GM23338 (cell line): ENCODE measurements at regions not wholly inside any gene's neighbourhood (a gene's known extent, or its start where the extent isn't known, plus 50 kb on each side); places are given as distances from the start of the nearest gene placed in this dataset.

Experiments
- ATAC-seq: fragments of 200-7000 bp; cut with Tn5 transposase; 3 replicates; pipeline ENCODE4 v1.9.1; 2020
- DNase-seq: peaks from one replicate; pipeline ENCODE4 v3.0.0-alpha.2; 2015; ENCODE audit warnings: low spot score
- H2AFZ ChIP-seq: fragments of 200-600 bp; sonication (generic); 2 replicates; pipeline ENCODE4 v1.8.0; 2016; ENCODE audit warnings: antibody characterized with exemption, mild to moderate bottlenecking, moderate library complexity
- H3F3A ChIP-seq: fragments of 200-600 bp; sonication (generic); replicated peaks from 2 replicates; pipeline ENCODE4 v1.8.0; 2017; ENCODE audit warnings: antibody characterized with exemption, mixed run types, low read depth
- H3K27ac ChIP-seq: fragments of 200-600 bp; sonication (generic); 2 replicates; pipeline ENCODE4 v1.6.1; 2016; ENCODE audit warnings: low read depth
- H3K27me3 ChIP-seq: fragments of 200-600 bp; sonication (generic); 2 replicates; pipeline ENCODE4 v1.8.0; 2016; ENCODE audit warnings: mild to moderate bottlenecking, mixed run types, moderate library complexity; ENCODE audit not compliant: insufficient read depth
- H3K36me3 ChIP-seq: fragments of 200-600 bp; sonication (generic); 2 replicates; pipeline ENCODE4 v1.8.0; 2016; ENCODE audit warnings: mild to moderate bottlenecking; ENCODE audit not compliant: insufficient read depth
- H3K4me1 ChIP-seq: fragments of 200-600 bp; sonication (generic); 2 replicates; pipeline ENCODE4 v1.8.0; 2016; ENCODE audit warnings: mild to moderate bottlenecking, moderate library complexity; ENCODE audit not compliant: insufficient read depth
- H3K4me2 ChIP-seq: fragments of 200-600 bp; sonication (generic); 2 replicates; pipeline ENCODE4 v1.7.1; 2017; ENCODE audit warnings: mixed run types
- H3K4me3 ChIP-seq: fragments of 200-600 bp; sonication (generic); 2 replicates; pipeline ENCODE4 v1.6.1; 2016; ENCODE audit warnings: mixed run types
- H3K79me2 ChIP-seq: fragments of 200-600 bp; sonication (generic); replicated peaks from 2 replicates; pipeline ENCODE4 v1.8.0; 2017; ENCODE audit warnings: mild to moderate bottlenecking; ENCODE audit not compliant: insufficient read depth
- H3K9me2 ChIP-seq: fragments of 200-600 bp; sonication (generic); 2 replicates; pipeline ENCODE4 v1.8.0; 2017; ENCODE audit not compliant: insufficient read depth
- H4K20me1 ChIP-seq: fragments of 200-600 bp; sonication (generic); replicated peaks from 2 replicates; pipeline ENCODE4 v1.8.0; 2017; ENCODE audit warnings: mild to moderate bottlenecking; ENCODE audit not compliant: insufficient read depth
- H3K27ac Mint-ChIP-seq: 2 replicates; pipeline ENCODE4 v1.8.0; 2020; ENCODE audit warnings: inconsistent platforms, mild to moderate bottlenecking, moderate library complexity, mixed read lengths
- H3K27me3 Mint-ChIP-seq: 3 replicates; pipeline ENCODE4 v1.8.0; 2022; ENCODE audit warnings: low read depth, mild to moderate bottlenecking, moderate library complexity, mixed read lengths, inconsistent platforms; ENCODE audit not compliant: insufficient read depth, poor library complexity
- H3K36me3 Mint-ChIP-seq: 3 replicates; pipeline ENCODE4 v1.8.0; 2021; ENCODE audit warnings: low read depth, mild to moderate bottlenecking, inconsistent platforms, moderate library complexity, mixed read lengths
- H3K4me1 Mint-ChIP-seq: 3 replicates; pipeline ENCODE4 v1.8.0; 2020; ENCODE audit warnings: mild to moderate bottlenecking, inconsistent platforms, mixed read lengths
- H3K4me3 Mint-ChIP-seq: 3 replicates; pipeline ENCODE4 v1.8.0; 2021; ENCODE audit warnings: moderate library complexity, mild to moderate bottlenecking, inconsistent platforms, mixed read lengths
- H3K9me3 Mint-ChIP-seq: 3 replicates; pipeline ENCODE4 v1.8.0; 2020; ENCODE audit warnings: moderate library complexity, mild to moderate bottlenecking, inconsistent platforms, mixed read lengths
- CREB1 ChIP-seq: fragments of 250-450 bp; sonication (Bioruptor Pico); IDR thresholded peaks from 2 replicates; pipeline ENCODE4 v1.5.0; 2020; ENCODE audit warnings: low read depth, mild to moderate bottlenecking, moderate library complexity
- EZH2 ChIP-seq: fragments of 200-600 bp; sonication (generic); IDR thresholded peaks from one replicate; pipeline ENCODE4 v1.8.0; 2017; ENCODE audit warnings: antibody characterized with exemption, mild to moderate bottlenecking, low read depth; ENCODE audit not compliant: unreplicated experiment
- EZH2phosphoT487 ChIP-seq: fragments of 200-600 bp; sonication (generic); IDR thresholded peaks from one replicate; pipeline ENCODE4 v1.8.1; 2018; ENCODE audit warnings: antibody characterized with exemption; ENCODE audit not compliant: unreplicated experiment
- JUNB ChIP-seq: IDR thresholded peaks from one replicate; pipeline ENCODE4 v1.6.1; 2016; ENCODE audit warnings: antibody characterized with exemption; ENCODE audit not compliant: unreplicated experiment
- NANOG ChIP-seq: IDR thresholded peaks from 2 replicates; pipeline ENCODE4 v1.6.1; 2016; ENCODE audit warnings: antibody characterized with exemption, borderline replicate concordance
- POLR2AphosphoS5 ChIP-seq: IDR thresholded peaks from 2 replicates; pipeline ENCODE4 v1.6.1; 2016; ENCODE audit warnings: antibody characterized with exemption, low read depth
- STAT1 ChIP-seq: IDR thresholded peaks from one replicate; pipeline ENCODE4 v1.6.1; 2016; ENCODE audit warnings: antibody characterized with exemption; ENCODE audit not compliant: unreplicated experiment
- ZNF114 ChIP-seq: fragments of 250-450 bp; sonication (Bioruptor Pico); IDR thresholded peaks from 2 replicates; pipeline ENCODE4 v1.5.0; 2020; ENCODE audit warnings: mild to moderate bottlenecking, moderate library complexity
- ZNF331 ChIP-seq: fragments of 250-450 bp; sonication (Bioruptor Pico); IDR thresholded peaks from 2 replicates; pipeline ENCODE4 v1.5.0; 2020; ENCODE audit warnings: low read depth, mild to moderate bottlenecking, moderate library complexity
- TF ChIP-seq, protein P1 (sequence below): fragments of 250-450 bp; sonication (Bioruptor Pico); IDR thresholded peaks from 2 replicates; pipeline ENCODE4 v1.5.0; 2020; ENCODE audit warnings: mild to moderate bottlenecking, moderate library complexity
- TF ChIP-seq, protein P2 (sequence below): IDR thresholded peaks from one replicate; pipeline ENCODE4 v1.6.1; 2018; ENCODE audit warnings: antibody characterized with exemption; ENCODE audit not compliant: unreplicated experiment
- TF ChIP-seq, protein P3 (sequence below), 2 experiments: fragments of 200-600 bp in 1 of 2; sonication (generic) in 1 of 2; conservative IDR thresholded peaks; 2 replicates each; pipeline versions ENCODE4 v1.5.1 to v1.6.1; 2016 to 2017; ENCODE audit warnings: antibody characterized with exemption in 2 of 2, low read depth in 2 of 2, mild to moderate bottlenecking in 2 of 2, moderate library complexity in 1 of 2
- TF ChIP-seq, protein P4 (sequence below): IDR thresholded peaks from 2 replicates; pipeline ENCODE4 v1.6.1; 2016; ENCODE audit warnings: antibody characterized with exemption

DNA sequence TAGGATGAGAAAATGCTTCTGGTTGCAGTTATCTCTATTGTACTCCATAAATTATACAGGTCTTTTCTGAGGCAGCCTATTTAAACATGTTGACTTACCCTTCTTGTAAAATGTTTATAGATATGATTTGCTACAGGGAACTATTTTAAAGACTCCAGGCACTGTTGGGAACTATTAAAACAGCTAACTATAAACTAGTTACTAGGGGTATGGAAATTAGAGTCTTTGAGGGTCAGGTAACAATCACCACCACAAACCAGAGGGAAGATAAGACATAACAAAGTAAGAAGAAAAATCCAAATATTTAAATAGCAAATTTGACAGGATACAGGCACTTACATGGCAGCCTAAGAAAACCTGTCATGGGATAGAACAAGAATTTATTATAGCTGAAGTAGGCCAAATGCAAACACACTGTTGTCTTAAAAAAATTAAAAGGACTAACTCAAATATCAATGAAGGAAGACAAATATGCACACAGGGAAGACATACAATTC, 251.0 kb upstream of the CWC22 start:
- Histone ChIP-seq H3K36me3 (no peaks in the 10 kb centered on the region), H2AFZ (no peak overlapping the region), H3F3A (no peaks in the 10 kb centered on the region), H3K4me3 (no peak overlapping the region), H3K27me3 (no peaks in the 10 kb centered on the region), H3K4me2 (no peak overlapping the region), H3K4me1 (peaks cover 9% of the 10 kb centered on the region; the same call in 1 of the 2 replicates), H3K9me2 (peaks cover 4% of the 10 kb centered on the region; the same call in 1 of the 2 replicates), H4K20me1 (no peaks in the 10 kb centered on the region), H3K27ac (no peak overlapping the region), H3K79me2 (no peaks in the 10 kb centered on the region)
- H3K27me3 Mint-ChIP-seq: peaks cover 4% of the 10 kb centered on the region
- TF ChIP-seq ZNF114 (CRISPR knock-in tag) (no peak), CREB1 (CRISPR knock-in tag) (no peak), EZH2 (no peak), ZNF331 (CRISPR knock-in tag) (no peak), STAT1 (no peak), NANOG (no peak), POLR2AphosphoS5 (no peak), JUNB (no peak), EZH2phosphoT487 (no peak)
- TF ChIP-seq, protein P1, sequence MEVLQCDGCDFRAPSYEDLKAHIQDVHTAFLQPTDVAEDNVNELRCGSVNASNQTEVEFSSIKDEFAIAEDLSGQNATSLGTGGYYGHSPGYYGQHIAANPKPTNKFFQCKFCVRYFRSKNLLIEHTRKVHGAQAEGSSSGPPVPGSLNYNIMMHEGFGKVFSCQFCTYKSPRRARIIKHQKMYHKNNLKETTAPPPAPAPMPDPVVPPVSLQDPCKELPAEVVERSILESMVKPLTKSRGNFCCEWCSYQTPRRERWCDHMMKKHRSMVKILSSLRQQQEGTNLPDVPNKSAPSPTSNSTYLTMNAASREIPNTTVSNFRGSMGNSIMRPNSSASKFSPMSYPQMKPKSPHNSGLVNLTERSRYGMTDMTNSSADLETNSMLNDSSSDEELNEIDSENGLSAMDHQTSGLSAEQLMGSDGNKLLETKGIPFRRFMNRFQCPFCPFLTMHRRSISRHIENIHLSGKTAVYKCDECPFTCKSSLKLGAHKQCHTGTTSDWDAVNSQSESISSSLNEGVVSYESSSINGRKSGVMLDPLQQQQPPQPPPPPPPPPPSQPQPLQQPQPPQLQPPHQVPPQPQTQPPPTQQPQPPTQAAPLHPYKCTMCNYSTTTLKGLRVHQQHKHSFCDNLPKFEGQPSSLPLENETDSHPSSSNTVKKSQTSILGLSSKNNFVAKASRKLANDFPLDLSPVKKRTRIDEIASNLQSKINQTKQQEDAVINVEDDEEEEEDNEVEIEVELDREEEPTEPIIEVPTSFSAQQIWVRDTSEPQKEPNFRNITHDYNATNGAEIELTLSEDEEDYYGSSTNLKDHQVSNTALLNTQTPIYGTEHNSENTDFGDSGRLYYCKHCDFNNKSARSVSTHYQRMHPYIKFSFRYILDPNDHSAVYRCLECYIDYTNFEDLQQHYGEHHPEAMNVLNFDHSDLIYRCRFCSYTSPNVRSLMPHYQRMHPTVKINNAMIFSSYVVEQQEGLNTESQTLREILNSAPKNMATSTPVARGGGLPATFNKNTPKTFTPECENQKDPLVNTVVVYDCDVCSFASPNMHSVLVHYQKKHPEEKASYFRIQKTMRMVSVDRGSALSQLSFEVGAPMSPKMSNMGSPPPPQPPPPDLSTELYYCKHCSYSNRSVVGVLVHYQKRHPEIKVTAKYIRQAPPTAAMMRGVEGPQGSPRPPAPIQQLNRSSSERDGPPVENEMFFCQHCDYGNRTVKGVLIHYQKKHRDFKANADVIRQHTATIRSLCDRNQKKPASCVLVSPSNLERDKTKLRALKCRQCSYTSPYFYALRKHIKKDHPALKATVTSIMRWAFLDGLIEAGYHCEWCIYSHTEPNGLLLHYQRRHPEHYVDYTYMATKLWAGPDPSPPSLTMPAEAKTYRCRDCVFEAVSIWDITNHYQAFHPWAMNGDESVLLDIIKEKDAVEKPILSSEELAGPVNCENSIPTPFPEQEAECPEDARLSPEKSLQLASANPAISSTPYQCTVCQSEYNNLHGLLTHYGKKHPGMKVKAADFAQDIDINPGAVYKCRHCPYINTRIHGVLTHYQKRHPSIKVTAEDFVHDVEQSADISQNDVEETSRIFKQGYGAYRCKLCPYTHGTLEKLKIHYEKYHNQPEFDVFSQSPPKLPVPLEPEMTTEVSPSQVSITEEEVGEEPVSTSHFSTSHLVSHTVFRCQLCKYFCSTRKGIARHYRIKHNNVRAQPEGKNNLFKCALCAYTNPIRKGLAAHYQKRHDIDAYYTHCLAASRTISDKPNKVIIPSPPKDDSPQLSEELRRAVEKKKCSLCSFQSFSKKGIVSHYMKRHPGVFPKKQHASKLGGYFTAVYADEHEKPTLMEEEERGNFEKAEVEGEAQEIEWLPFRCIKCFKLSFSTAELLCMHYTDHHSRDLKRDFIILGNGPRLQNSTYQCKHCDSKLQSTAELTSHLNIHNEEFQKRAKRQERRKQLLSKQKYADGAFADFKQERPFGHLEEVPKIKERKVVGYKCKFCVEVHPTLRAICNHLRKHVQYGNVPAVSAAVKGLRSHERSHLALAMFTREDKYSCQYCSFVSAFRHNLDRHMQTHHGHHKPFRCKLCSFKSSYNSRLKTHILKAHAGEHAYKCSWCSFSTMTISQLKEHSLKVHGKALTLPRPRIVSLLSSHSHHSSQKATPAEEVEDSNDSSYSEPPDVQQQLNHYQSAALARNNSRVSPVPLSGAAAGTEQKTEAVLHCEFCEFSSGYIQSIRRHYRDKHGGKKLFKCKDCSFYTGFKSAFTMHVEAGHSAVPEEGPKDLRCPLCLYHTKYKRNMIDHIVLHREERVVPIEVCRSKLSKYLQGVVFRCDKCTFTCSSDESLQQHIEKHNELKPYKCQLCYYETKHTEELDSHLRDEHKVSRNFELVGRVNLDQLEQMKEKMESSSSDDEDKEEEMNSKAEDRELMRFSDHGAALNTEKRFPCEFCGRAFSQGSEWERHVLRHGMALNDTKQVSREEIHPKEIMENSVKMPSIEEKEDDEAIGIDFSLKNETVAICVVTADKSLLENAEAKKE (CRISPR knock-in tag): no peak
- TF ChIP-seq, protein P2, sequence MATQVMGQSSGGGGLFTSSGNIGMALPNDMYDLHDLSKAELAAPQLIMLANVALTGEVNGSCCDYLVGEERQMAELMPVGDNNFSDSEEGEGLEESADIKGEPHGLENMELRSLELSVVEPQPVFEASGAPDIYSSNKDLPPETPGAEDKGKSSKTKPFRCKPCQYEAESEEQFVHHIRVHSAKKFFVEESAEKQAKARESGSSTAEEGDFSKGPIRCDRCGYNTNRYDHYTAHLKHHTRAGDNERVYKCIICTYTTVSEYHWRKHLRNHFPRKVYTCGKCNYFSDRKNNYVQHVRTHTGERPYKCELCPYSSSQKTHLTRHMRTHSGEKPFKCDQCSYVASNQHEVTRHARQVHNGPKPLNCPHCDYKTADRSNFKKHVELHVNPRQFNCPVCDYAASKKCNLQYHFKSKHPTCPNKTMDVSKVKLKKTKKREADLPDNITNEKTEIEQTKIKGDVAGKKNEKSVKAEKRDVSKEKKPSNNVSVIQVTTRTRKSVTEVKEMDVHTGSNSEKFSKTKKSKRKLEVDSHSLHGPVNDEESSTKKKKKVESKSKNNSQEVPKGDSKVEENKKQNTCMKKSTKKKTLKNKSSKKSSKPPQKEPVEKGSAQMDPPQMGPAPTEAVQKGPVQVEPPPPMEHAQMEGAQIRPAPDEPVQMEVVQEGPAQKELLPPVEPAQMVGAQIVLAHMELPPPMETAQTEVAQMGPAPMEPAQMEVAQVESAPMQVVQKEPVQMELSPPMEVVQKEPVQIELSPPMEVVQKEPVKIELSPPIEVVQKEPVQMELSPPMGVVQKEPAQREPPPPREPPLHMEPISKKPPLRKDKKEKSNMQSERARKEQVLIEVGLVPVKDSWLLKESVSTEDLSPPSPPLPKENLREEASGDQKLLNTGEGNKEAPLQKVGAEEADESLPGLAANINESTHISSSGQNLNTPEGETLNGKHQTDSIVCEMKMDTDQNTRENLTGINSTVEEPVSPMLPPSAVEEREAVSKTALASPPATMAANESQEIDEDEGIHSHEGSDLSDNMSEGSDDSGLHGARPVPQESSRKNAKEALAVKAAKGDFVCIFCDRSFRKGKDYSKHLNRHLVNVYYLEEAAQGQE: no peak
- TF ChIP-seq, protein P3, sequence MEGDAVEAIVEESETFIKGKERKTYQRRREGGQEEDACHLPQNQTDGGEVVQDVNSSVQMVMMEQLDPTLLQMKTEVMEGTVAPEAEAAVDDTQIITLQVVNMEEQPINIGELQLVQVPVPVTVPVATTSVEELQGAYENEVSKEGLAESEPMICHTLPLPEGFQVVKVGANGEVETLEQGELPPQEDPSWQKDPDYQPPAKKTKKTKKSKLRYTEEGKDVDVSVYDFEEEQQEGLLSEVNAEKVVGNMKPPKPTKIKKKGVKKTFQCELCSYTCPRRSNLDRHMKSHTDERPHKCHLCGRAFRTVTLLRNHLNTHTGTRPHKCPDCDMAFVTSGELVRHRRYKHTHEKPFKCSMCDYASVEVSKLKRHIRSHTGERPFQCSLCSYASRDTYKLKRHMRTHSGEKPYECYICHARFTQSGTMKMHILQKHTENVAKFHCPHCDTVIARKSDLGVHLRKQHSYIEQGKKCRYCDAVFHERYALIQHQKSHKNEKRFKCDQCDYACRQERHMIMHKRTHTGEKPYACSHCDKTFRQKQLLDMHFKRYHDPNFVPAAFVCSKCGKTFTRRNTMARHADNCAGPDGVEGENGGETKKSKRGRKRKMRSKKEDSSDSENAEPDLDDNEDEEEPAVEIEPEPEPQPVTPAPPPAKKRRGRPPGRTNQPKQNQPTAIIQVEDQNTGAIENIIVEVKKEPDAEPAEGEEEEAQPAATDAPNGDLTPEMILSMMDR (conservative IDR thresholded peaks at IDR 0.05; ENCODE audit: low read depth in 2 of 2): no peak
- TF ChIP-seq, protein P4, sequence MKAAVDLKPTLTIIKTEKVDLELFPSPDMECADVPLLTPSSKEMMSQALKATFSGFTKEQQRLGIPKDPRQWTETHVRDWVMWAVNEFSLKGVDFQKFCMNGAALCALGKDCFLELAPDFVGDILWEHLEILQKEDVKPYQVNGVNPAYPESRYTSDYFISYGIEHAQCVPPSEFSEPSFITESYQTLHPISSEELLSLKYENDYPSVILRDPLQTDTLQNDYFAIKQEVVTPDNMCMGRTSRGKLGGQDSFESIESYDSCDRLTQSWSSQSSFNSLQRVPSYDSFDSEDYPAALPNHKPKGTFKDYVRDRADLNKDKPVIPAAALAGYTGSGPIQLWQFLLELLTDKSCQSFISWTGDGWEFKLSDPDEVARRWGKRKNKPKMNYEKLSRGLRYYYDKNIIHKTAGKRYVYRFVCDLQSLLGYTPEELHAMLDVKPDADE: no peak
- H3K9me3 Mint-ChIP-seq: no peaks in the 10 kb centered on the region
- no peak overlapping the region for H3K27ac Mint-ChIP-seq
- H3K4me3 Mint-ChIP-seq: no peak overlapping the region
- H3K4me1 Mint-ChIP-seq: peaks cover 7% of the 10 kb centered on the region; the same call in 2 of the 3 replicates
- ATAC-seq (no peak), DNase-seq (no peak)
- no peaks in the 10 kb centered on the region for H3K36me3 Mint-ChIP-seq
